ENCODE measurements at regions not wholly inside any gene's neighbourhood (a gene's known extent, or its start where the extent isn't known, plus 50 kb on each side); places are given as distances from the start of the nearest gene placed in this dataset.

DNA sequence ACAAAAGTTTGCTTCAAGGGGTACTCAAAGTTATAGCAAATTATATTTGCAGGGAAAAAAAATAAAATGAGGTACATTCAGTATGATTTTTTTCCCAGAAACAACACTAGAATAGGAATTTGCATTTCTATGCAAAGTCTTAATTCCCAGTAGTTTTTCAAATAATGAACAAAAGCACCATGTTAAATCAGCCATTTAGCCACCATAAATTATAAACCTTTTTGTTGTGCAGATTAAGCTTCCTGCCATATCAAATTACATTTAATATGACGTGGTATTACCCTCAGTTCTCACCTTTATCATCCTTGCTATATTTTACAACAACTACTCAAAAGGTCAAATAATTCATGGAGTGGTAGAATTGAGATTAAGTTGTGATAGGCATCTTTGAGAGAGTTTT lies 136.6 kb upstream of the FRY start:
- Histone ChIP-seq H2BK15ac (ENCODE audit: low read depth, low read length) (no peak overlapping the region), H3K4me1 (ENCODE audit: insufficient read depth, low read length) (no peaks in the 10 kb centered on the region), H4K20me1 (ENCODE audit: control insufficient read depth, insufficient read depth, insufficient read length) (no peaks in the 10 kb centered on the region), H2BK5ac (ENCODE audit: insufficient read length, low read length) (no peak overlapping the region), H4K91ac (ENCODE audit: insufficient read length, low read depth, low read length) (no peak overlapping the region), H2BK12ac (ENCODE audit: insufficient read length, low read depth, low read length) (no peak overlapping the region), H3K14ac (ENCODE audit: insufficient read depth, low read length) (no peak overlapping the region), H3K23ac (ENCODE audit: insufficient read length, low read depth, low read length) (no peak overlapping the region), H3K23me2 (ENCODE audit: insufficient read length, low read depth, low read length, poor library complexity, severe bottlenecking) (no peaks in the 10 kb centered on the region), H3K9ac (ENCODE audit: extremely low read depth, insufficient read length, low read length) (no peak overlapping the region), H3K56ac (ENCODE audit: insufficient read length, low read depth, low read length) (no peak overlapping the region), H3K27me3 (ENCODE audit: insufficient read depth, low read length) (no peaks in the 10 kb centered on the region), H2BK20ac (ENCODE audit: low read depth, low read length, poor library complexity, severe bottlenecking) (no peak overlapping the region), H3K79me1 (ENCODE audit: insufficient read depth, low read depth, low read length, poor library complexity, severe bottlenecking) (no peaks in the 10 kb centered on the region), H3T11ph (ENCODE audit: low read length) (no peak overlapping the region), H2BK120ac (ENCODE audit: low read depth, low read length, poor library complexity, severe bottlenecking) (no peak overlapping the region), H3K9me3 (ENCODE audit: control insufficient read depth, low read depth, low read length) (no peaks in the 10 kb centered on the region), H4K5ac (ENCODE audit: insufficient read length, low read depth, low read length) (no peak overlapping the region), H4K8ac (replicated peaks; ENCODE audit: insufficient read length, low read depth, low read length) (no peak overlapping the region), H3K27ac (ENCODE audit: insufficient read length, low read depth, low read length) (no peak overlapping the region), H3K79me2 (ENCODE audit: insufficient read depth, low read length) (no peaks in the 10 kb centered on the region), H3K4me2 (ENCODE audit: insufficient read depth, insufficient read length, low read length) (no peak overlapping the region), H2AFZ (ENCODE audit: low read length) (no peak overlapping the region), H2AK5ac (ENCODE audit: insufficient read length, low read length) (no peak overlapping the region), H3K4ac (ENCODE audit: low read depth, low read length) (no peak overlapping the region), H3K18ac (ENCODE audit: insufficient read length, low read depth, low read length) (no peak overlapping the region)
- TF ChIP-seq, protein P1, sequence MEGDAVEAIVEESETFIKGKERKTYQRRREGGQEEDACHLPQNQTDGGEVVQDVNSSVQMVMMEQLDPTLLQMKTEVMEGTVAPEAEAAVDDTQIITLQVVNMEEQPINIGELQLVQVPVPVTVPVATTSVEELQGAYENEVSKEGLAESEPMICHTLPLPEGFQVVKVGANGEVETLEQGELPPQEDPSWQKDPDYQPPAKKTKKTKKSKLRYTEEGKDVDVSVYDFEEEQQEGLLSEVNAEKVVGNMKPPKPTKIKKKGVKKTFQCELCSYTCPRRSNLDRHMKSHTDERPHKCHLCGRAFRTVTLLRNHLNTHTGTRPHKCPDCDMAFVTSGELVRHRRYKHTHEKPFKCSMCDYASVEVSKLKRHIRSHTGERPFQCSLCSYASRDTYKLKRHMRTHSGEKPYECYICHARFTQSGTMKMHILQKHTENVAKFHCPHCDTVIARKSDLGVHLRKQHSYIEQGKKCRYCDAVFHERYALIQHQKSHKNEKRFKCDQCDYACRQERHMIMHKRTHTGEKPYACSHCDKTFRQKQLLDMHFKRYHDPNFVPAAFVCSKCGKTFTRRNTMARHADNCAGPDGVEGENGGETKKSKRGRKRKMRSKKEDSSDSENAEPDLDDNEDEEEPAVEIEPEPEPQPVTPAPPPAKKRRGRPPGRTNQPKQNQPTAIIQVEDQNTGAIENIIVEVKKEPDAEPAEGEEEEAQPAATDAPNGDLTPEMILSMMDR (conservative IDR thresholded peaks at IDR 0.05): no peak
- Mint-ChIP-seq H3K9me3 (no peaks in the 10 kb centered on the region), H3K36me3 (ENCODE audit: insufficient read depth in 1 of 3, low read depth in 3 of 3) (no peaks in the 10 kb centered on the region), H3K27me3 (ENCODE audit: low read depth) (no peaks in the 10 kb centered on the region), H3K4me1 (peaks cover 7 to 21% of the 10 kb centered on the region in 2 experiments), H3K4me3 (no peak overlapping the region), H3K27ac (0 out of 7 replicates have a peak overlapping the region, but pooled peaks of 1 of the 3 experiments have one; percentile 22)
- WGBS (ENCODE audit: extremely low coverage, insufficient read length, low lambda C conversion rate): no CpG with 5 or more reads among the region's 1 CpG
- DNase-seq: no peak
